ENCODE measurements at regions not wholly inside any gene's neighbourhood (a gene's known extent, or its start where the extent isn't known, plus 50 kb on each side); places are given as distances from the start of the nearest gene placed in this dataset.

GRCh38 chr3:135728007-135728721, 237.4 kb upstream of the PPP2R3A start:
- TF ChIP-seq, protein P1, sequence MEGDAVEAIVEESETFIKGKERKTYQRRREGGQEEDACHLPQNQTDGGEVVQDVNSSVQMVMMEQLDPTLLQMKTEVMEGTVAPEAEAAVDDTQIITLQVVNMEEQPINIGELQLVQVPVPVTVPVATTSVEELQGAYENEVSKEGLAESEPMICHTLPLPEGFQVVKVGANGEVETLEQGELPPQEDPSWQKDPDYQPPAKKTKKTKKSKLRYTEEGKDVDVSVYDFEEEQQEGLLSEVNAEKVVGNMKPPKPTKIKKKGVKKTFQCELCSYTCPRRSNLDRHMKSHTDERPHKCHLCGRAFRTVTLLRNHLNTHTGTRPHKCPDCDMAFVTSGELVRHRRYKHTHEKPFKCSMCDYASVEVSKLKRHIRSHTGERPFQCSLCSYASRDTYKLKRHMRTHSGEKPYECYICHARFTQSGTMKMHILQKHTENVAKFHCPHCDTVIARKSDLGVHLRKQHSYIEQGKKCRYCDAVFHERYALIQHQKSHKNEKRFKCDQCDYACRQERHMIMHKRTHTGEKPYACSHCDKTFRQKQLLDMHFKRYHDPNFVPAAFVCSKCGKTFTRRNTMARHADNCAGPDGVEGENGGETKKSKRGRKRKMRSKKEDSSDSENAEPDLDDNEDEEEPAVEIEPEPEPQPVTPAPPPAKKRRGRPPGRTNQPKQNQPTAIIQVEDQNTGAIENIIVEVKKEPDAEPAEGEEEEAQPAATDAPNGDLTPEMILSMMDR (conservative IDR thresholded peaks at IDR 0.05; ENCODE audit: low read depth, low read length): no peak

DNA sequence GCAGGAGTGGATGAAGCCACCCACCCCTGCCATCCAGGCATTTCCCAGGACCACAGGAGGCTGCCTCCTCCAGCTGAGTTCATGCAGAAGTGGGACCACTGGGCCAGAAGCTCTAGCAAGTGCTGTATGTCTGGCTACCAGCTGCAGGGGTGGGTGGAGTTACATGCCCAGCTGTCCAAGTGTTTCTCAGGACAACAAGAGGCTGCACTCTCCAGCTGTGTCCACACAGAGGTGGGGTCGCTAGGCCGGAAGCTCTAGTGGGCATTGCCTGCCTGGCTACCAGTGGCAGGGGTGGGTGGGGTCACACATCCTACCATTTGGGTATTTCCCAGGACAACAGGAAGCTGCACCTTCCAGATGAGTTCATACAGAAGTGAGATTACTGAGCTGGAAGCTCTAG, 234.0 kb upstream of the PPP2R3A start:
- TF ChIP-seq, protein P1 (conservative IDR thresholded peaks at IDR 0.05; ENCODE audit: low read depth, low read length): no peak
- H3K4me3 ChIP-seq (ENCODE audit: low read depth, low read length): no peak overlapping the region
- no peak for DNase-seq (ENCODE audit: low read depth)

More at GRCh38 chr3:135728007-135728721, 237.4 kb upstream of the PPP2R3A start:
- H3K4me3 ChIP-seq (ENCODE audit: low read depth, low read length): no peak overlapping the region
- DNase-seq (ENCODE audit: low read depth): no peak

DNA sequence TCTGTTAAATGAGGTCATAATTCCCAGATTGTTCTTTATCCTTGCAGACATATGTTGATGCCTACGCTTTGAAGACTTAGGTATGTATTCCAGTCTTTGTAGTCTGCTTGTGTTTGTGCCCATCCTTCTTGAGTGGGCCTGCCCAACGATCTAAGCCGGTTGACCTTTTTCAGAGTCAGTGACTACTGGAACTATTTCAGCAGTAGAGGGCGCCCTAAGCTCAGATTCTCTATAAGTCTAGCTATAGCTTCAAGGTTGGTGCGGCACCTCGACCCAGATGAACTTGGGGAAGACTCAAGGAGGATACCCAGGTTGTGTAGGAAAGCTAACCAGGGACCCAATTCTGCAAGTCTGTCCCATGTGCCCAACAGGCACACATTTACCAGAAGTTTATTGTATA, 228.8 kb upstream of the PPP2R3A start:
- TF ChIP-seq, protein P1 (conservative IDR thresholded peaks at IDR 0.05; ENCODE audit: low read depth, low read length): no peak
- H3K4me3 ChIP-seq (ENCODE audit: low read depth, low read length): no peak overlapping the region
- no peak for DNase-seq (ENCODE audit: low read depth)

DNA sequence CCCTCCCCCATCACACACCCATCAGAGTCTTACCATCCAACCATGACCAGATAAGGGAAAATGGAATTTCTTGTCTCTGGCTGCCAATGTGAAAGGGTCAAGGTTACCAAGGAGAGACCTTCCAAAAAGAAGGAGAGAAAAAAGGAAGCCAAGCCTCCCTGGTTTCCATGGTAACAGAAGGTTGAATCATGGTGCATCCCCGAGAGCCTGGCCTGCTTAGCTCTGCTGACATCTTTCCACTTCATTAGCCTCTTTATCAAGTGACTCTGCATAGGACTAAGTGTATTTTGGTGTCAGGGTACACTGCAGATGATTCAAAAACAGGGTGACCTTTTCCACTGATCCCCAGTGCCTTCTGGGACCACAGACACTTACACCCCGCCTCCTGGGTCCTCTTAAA, 225.7 kb upstream of the PPP2R3A start:
- H3K4me3 ChIP-seq (ENCODE audit: low read depth, low read length): no peak overlapping the region
- TF ChIP-seq, protein P1 (conservative IDR thresholded peaks at IDR 0.05; ENCODE audit: low read depth, low read length): no peak
- DNase-seq (ENCODE audit: low read depth): no peak

DNA sequence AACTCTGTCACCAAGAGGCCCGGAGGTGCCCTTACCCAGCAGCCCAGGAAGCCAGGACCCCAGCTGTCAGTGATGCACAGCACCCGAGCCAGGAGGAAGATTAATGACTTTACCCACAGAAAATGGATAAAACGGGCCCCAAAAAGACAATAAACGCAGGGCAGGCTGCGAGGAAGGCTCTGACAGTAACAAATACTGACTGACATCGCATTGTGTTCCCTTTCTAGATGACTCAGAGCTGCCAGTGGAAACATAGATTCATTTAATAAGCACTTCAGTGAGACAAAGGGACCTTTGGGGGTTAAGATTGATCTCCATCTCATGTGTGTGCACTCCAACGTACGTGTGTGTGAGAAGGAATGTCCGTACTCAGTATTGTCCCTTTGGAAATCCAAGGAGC, 225.3 kb upstream of the PPP2R3A start:
- DNase-seq (ENCODE audit: low read depth): no peak
- TF ChIP-seq, protein P1 (conservative IDR thresholded peaks at IDR 0.05; ENCODE audit: low read depth, low read length): no peak
- no peak overlapping the region for H3K4me3 ChIP-seq (ENCODE audit: low read depth, low read length)

DNA sequence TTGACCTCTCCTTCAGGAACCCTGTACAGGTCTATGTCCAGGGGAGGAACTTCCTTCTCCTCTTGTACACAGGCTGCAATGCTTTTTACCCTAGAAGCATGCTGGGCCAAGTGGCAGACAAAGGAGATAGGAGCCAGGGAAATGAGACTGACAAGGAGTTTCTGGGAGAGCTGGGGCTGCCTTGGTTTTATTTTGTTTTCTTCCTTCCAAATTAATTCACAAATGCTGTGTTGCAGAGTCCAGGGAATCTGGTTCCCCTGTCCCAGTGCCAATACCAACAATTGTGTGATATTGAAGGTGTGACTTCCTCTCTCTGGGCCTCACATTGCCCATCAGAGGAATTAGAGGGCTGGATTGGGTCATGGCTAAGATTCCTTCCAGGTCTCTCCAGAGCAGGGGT, 224.8 kb upstream of the PPP2R3A start:
- no peak for DNase-seq (ENCODE audit: low read depth)
- TF ChIP-seq, protein P1 (conservative IDR thresholded peaks at IDR 0.05; ENCODE audit: low read depth, low read length): no peak

DNA sequence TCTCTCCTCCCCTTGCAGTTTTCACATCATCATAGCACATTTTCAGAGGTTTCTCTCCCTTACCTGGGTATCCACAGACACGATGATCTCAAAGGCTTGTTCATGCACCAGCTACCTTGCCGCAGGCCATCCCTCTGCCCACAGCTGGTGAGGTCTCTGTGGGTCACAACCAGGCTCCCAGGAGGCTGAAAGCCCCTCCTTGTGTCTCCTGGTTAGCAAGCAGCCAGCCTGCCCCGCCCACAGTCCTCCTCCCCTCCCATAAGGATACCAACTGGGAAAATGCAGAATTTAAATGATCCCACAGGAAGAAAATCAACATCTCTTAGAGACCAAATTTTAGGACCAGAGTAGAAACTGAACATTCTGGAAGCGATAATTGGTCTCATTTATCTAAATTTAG, 213.5 kb upstream of the PPP2R3A start:
- TF ChIP-seq, protein P1 (conservative IDR thresholded peaks at IDR 0.05; ENCODE audit: low read depth, low read length): no peak
- no peak for DNase-seq (ENCODE audit: low read depth)
- H3K4me3 ChIP-seq (ENCODE audit: low read depth, low read length): no peak overlapping the region

More for the DNA sequence above, 224.8 kb upstream of the PPP2R3A start:
- H3K4me3 ChIP-seq (ENCODE audit: low read depth, low read length): no peak overlapping the region
